ENCODE measurements at regions not wholly inside any gene's neighbourhood (a gene's known extent, or its start where the extent isn't known, plus 50 kb on each side); places are given as distances from the start of the nearest gene placed in this dataset.

DNA sequence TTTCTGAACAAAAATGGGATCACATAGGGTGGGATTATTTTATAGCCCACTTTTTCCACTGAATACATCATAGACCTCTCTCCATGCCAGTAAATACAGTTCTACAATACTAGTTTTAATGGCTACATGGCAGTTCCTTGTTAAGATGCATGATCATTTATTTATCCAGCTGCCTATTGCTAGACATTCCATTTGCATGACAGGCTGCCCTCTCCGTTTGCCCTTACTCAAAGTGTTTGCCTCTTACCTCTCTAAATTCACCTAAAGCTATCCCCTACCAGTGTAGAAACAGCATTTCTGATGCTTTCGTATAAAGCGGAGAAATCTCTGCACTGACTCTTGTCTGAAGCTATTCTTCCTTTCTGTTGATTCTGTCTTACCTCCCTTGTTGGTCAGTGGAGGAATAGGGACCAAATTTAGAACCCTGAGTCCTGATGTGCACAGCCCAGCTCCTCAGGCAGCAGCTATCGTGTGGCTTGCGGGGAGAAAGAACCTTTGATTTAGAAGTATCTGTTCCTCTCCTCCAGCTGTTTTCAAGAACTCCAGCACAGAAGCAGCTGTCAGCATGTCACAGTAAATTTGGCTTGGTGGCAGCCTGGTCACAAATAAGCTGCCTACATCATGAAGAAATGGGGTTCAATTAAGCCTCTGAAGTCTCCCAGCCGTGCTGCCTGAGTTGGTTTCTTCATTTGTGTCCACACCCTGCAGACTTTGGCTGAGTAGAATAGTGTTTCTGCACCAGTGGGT lies 337.3 kb downstream of the PRDM2 start:
- peaks cover 7% of the 10 kb centered on the region; the same call in 1 of the 2 replicates for H3K9me3 ChIP-seq (ENCODE audit: insufficient read depth, low read length)
- no peak overlapping the region for H3K4me3 ChIP-seq (ENCODE audit: insufficient read depth, low read length, poor library complexity, severe bottlenecking)
- H2AFZ ChIP-seq (ENCODE audit: low read depth, low read length, severe bottlenecking): no peak overlapping the region
- no peak overlapping the region for H3K9ac ChIP-seq (ENCODE audit: low read length)
- no peaks in the 10 kb centered on the region for H3F3A ChIP-seq (ENCODE audit: insufficient read depth)
- H3K27ac ChIP-seq (ENCODE audit: low read depth, low read length): no peak overlapping the region
- H3K9me2 ChIP-seq (replicated peaks; ENCODE audit: insufficient read depth, low read length): no peaks in the 10 kb centered on the region
- H3K36me3 ChIP-seq (ENCODE audit: low read length): no peaks in the 10 kb centered on the region
- H3K79me2 ChIP-seq (ENCODE audit: insufficient read depth, low read length): no peaks in the 10 kb centered on the region
- H3K27me3 ChIP-seq (ENCODE audit: low read length): no peaks in the 10 kb centered on the region
- H4K20me1 ChIP-seq (ENCODE audit: low read depth, low read length): no peaks in the 10 kb centered on the region
- H3K4me2 ChIP-seq (ENCODE audit: low read depth, low read length, poor library complexity, severe bottlenecking): no peak overlapping the region
- TF ChIP-seq, protein P1, sequence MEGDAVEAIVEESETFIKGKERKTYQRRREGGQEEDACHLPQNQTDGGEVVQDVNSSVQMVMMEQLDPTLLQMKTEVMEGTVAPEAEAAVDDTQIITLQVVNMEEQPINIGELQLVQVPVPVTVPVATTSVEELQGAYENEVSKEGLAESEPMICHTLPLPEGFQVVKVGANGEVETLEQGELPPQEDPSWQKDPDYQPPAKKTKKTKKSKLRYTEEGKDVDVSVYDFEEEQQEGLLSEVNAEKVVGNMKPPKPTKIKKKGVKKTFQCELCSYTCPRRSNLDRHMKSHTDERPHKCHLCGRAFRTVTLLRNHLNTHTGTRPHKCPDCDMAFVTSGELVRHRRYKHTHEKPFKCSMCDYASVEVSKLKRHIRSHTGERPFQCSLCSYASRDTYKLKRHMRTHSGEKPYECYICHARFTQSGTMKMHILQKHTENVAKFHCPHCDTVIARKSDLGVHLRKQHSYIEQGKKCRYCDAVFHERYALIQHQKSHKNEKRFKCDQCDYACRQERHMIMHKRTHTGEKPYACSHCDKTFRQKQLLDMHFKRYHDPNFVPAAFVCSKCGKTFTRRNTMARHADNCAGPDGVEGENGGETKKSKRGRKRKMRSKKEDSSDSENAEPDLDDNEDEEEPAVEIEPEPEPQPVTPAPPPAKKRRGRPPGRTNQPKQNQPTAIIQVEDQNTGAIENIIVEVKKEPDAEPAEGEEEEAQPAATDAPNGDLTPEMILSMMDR (IDR thresholded peaks at IDR 0.05; ENCODE audit: insufficient read depth, low read length, poor library complexity, severe bottlenecking): no peak
- TF ChIP-seq EZH2phosphoT487 (conservative IDR thresholded peaks at IDR 0.05; ENCODE audit: low read length): no peak

DNA sequence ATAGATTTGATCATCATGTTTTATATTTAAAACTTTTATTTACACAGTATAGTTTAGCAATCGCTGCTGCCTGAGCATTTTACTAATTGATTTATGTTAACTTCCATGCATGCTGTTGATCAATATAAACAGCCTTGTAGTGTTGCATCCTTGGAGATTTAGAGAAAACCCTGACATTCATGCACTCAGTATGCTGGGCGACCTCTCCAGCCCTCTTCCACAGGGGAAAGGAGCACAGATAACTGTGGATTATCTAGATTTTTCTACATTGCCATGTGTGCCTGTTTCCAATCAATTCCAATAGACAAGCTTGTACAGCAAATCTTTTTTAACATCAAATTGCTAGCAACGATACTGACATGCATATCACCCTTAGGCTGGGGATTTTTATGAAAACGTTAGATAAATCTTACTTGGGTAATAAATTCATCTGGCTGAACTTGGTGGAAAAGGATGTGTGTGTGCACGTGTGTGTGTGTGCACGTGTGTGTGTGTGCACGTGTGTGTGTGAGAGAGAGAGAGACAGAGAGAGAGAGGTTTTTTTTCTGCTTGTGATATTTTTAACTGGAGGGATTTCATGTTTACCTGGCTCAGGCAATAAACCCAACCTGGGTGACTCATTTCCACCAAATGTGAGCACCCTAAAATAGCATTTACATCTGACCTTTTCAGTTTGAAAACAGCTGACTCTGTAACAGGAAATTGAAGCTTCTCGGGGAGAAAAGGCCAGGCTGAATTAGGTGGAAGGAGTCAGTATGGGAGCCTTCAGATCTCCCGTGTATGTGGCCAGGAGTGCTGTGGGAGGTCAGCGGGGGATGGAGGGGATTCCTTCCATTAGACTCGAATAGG lies 339.8 kb downstream of the PRDM2 start:
- H3K4me2 ChIP-seq (ENCODE audit: low read depth, low read length, poor library complexity, severe bottlenecking): no peak overlapping the region
- H3K4me3 ChIP-seq (ENCODE audit: insufficient read depth, low read length, poor library complexity, severe bottlenecking): no peak overlapping the region
- no peaks in the 10 kb centered on the region for H3K9me2 ChIP-seq (replicated peaks; ENCODE audit: insufficient read depth, low read length)
- H3K27me3 ChIP-seq (ENCODE audit: low read length): no peaks in the 10 kb centered on the region
- no peaks in the 10 kb centered on the region for H3K36me3 ChIP-seq (ENCODE audit: low read length)
- H4K20me1 ChIP-seq (ENCODE audit: low read depth, low read length): no peaks in the 10 kb centered on the region
- H3F3A ChIP-seq (ENCODE audit: insufficient read depth): no peaks in the 10 kb centered on the region
- H2AFZ ChIP-seq (ENCODE audit: low read depth, low read length, severe bottlenecking): no peak overlapping the region
- H3K9me3 ChIP-seq (ENCODE audit: insufficient read depth, low read length): peaks cover 7% of the 10 kb centered on the region; the same call in 1 of the 2 replicates
- no peak overlapping the region for H3K27ac ChIP-seq (ENCODE audit: low read depth, low read length)
- no peak for TF ChIP-seq EZH2phosphoT487 (conservative IDR thresholded peaks at IDR 0.05; ENCODE audit: low read length)
- TF ChIP-seq, protein P1 (IDR thresholded peaks at IDR 0.05; ENCODE audit: insufficient read depth, low read length, poor library complexity, severe bottlenecking): no peak
- H3K9ac ChIP-seq (ENCODE audit: low read length): no peak overlapping the region
- H3K79me2 ChIP-seq (ENCODE audit: insufficient read depth, low read length): no peaks in the 10 kb centered on the region

DNA sequence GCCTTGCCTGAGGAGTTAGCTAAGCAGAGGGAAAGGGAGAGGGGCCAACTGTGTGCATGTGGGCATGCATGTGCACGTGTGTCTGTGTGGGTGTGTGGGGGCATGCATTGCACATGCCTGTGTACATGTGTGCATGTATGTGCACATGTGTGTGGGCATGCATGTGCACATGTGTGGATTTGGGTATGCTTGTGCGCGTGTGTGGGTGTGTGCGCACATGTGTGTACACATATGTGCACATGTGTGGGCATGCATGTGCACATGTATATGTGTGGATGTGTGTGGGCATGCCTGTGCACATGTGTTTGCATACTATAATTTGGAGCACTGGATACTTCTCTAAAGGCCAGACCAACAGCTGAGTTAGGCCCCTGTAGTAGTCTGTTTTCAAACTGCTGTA lies 350.0 kb downstream of the PRDM2 start:
- H4K20me1 ChIP-seq (ENCODE audit: low read depth, low read length): no peaks in the 10 kb centered on the region
- H3F3A ChIP-seq (ENCODE audit: insufficient read depth): no peaks in the 10 kb centered on the region
- TF ChIP-seq, protein P1 (IDR thresholded peaks at IDR 0.05; ENCODE audit: insufficient read depth, low read length, poor library complexity, severe bottlenecking): no peak
- no peak for TF ChIP-seq EZH2phosphoT487 (conservative IDR thresholded peaks at IDR 0.05; ENCODE audit: low read length)
- H3K9ac ChIP-seq (ENCODE audit: low read length): no peak overlapping the region
- H2AFZ ChIP-seq (ENCODE audit: low read depth, low read length, severe bottlenecking): no peak overlapping the region
- no peak overlapping the region for H3K4me3 ChIP-seq (ENCODE audit: insufficient read depth, low read length, poor library complexity, severe bottlenecking)
- no peaks in the 10 kb centered on the region for H3K79me2 ChIP-seq (ENCODE audit: insufficient read depth, low read length)
- H3K36me3 ChIP-seq (ENCODE audit: low read length): no peaks in the 10 kb centered on the region
- no peaks in the 10 kb centered on the region for H3K9me3 ChIP-seq (ENCODE audit: insufficient read depth, low read length)
- H3K4me2 ChIP-seq (ENCODE audit: low read depth, low read length, poor library complexity, severe bottlenecking): no peak overlapping the region
- H3K27ac ChIP-seq (ENCODE audit: low read depth, low read length): no peak overlapping the region
- H3K9me2 ChIP-seq (replicated peaks; ENCODE audit: insufficient read depth, low read length): no peaks in the 10 kb centered on the region
- no peaks in the 10 kb centered on the region for H3K27me3 ChIP-seq (ENCODE audit: low read length)

Data from SU-DHL-6 (cell line).